ENCODE measurements at regions not wholly inside any gene's neighbourhood (a gene's known extent, or its start where the extent isn't known, plus 50 kb on each side); places are given as distances from the start of the nearest gene placed in this dataset.

DNA sequence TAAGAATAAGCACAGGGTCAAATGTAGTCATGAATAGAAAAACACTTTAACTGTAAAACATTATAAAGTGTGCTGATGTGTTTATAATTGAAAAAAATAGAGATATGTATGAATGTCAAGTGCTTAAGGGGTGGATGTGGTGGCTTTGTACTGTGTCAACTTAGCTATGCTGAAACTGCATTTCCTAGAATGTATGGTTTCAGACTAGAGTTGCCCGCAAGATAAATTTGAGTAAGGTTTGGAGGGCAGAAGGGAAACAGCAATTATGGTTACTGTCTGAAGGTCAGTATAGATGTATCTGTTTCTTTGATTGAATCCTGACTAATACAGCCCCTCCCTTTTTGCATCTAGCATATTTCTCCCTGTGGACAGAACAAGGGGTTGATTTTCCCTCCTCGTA lies 288.1 kb upstream of the MOCS1 start:
- TF ChIP-seq GATA3 (IDR thresholded peaks at IDR 0.05; ENCODE audit: low read depth, low read length) = no peak
- TF ChIP-seq GATA2 (IDR thresholded peaks at IDR 0.05; ENCODE audit: low read depth, low read length) = no peak

DNA sequence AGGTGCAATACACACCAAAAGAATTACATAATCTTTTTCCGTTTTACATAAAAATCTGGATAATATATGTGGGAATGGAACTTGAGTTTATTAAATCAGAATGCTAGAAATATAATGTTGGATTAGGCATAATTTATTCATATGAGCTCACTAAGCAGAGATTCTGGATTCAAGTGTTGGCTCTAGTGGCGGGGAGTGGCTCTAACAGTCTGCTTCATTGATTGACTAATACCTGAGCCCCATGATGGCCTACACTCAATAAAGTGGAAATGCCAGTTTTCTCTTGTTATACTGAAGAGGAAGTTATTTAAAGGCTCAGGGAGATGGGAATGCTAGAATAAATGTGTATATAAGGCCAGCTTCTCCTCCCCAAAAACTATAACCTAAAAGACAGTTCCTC lies 285.5 kb upstream of the MOCS1 start:
- TF ChIP-seq GATA3 (IDR thresholded peaks at IDR 0.05; ENCODE audit: low read depth, low read length) (no peak), GATA2 (IDR thresholded peaks at IDR 0.05; ENCODE audit: low read depth, low read length) (no peak)

DNA sequence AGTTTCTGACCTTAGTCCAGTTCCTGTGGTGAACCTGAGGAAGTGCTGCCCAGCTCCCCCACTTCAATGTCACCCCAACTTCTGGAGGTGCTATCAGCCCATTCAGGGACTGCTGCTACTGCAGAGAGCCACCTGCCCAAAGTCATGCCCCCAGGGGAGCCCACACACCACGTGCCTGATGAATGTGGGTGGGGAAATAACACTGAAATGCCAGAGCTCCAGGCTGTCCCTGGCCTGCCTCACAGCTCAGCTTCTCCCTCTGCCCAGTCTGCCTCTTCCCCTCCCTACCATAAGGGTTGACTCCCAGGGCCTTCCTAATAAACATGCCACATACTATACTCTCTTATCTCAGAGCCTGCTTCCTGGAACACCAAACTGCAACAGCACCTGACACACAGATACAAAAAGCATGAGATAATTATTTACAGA lies 276.4 kb upstream of the MOCS1 start:
- peak; percentile 65 for TF ChIP-seq GATA2 (IDR thresholded peaks at IDR 0.05; ENCODE audit: low read depth, low read length)
- no peak for TF ChIP-seq GATA3 (IDR thresholded peaks at IDR 0.05; ENCODE audit: low read depth, low read length)

DNA sequence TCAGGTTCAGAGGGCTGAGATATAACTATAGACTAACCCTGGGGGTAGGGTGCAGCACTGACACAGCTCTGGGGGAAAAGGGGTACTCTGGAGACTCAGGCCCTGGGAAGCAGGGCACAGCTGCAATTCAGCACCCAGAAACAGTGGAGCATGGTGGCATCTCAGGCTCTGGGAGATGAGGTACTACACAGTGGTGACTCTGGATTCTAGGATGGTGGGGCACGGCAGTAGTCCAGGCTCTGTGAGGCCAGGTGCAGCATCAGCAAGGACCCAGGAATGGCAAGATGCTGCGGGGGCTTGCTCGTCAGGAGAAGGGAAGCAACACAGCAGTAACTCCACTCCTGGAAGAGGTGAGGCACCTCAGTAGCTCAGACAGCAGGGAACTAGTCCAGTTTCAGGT lies 271.5 kb upstream of the MOCS1 start:
- no peak for TF ChIP-seq GATA3 (IDR thresholded peaks at IDR 0.05; ENCODE audit: low read depth, low read length)
- TF ChIP-seq GATA2 (IDR thresholded peaks at IDR 0.05; ENCODE audit: low read depth, low read length) = no peak

DNA sequence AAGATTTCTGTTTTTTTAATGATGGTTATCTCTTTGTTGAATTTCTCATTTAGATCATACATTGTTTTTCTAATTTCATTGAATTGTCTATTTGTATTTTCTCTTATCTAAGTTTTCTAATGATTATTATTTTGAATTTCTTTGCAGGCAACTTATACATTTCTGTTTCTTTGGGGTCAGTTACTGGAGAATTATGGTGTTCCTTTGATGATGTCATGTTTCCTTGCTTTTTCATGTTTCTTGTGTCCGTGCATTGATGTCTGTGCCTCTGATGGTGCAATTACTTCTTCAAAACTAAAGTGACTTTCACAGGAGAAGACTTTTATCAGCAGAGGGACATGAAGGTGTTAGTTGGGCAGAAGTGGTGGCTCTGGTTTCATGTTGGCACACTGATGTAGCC lies 270.7 kb upstream of the MOCS1 start:
- no peak for TF ChIP-seq GATA2 (IDR thresholded peaks at IDR 0.05; ENCODE audit: low read depth, low read length)
- no peak for TF ChIP-seq GATA3 (IDR thresholded peaks at IDR 0.05; ENCODE audit: low read depth, low read length)

DNA sequence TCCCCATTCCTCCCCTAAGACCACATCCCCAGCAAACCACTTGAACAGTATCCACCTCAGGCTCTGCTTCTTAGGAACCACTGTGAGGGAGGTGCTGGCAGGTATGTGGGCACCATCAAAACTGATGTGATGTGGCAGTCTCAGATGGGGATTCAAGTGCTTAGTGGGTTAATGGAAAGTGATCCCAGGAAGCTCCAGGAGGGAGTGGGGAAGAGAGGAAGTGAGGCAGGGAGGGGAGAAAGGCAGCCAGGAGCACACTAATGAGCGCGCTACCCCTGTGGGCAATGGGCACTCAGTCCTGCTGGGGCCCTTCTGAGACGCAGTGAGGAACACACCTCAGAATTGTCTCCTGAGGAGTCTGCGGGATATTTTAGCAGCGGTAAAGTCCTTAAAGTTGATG lies 263.1 kb upstream of the MOCS1 start:
- TF ChIP-seq GATA2 (IDR thresholded peaks at IDR 0.05; ENCODE audit: low read depth, low read length) = no peak
- no peak for TF ChIP-seq GATA3 (IDR thresholded peaks at IDR 0.05; ENCODE audit: low read depth, low read length)

DNA sequence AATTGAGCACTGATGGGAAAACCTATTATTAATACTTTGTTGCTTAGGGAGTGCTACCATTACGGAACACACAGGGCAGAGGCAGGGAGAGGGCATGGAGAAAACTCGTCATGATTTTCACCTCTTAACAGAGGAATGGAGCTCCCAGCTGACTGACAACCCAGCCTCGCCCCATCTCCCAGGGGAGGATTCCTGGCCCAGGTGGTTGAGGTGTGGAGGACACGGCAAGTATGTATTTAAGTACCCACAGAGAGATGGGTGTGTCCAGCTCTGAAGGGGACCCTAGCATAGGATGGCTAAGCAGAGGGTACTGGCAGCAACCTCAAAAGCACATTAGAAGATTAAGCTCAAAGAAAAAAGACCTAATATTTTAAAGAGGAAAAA lies 261.9 kb upstream of the MOCS1 start:
- TF ChIP-seq GATA3 (IDR thresholded peaks at IDR 0.05; ENCODE audit: low read depth, low read length) (no peak), GATA2 (IDR thresholded peaks at IDR 0.05; ENCODE audit: low read depth, low read length) (no peak)

DNA sequence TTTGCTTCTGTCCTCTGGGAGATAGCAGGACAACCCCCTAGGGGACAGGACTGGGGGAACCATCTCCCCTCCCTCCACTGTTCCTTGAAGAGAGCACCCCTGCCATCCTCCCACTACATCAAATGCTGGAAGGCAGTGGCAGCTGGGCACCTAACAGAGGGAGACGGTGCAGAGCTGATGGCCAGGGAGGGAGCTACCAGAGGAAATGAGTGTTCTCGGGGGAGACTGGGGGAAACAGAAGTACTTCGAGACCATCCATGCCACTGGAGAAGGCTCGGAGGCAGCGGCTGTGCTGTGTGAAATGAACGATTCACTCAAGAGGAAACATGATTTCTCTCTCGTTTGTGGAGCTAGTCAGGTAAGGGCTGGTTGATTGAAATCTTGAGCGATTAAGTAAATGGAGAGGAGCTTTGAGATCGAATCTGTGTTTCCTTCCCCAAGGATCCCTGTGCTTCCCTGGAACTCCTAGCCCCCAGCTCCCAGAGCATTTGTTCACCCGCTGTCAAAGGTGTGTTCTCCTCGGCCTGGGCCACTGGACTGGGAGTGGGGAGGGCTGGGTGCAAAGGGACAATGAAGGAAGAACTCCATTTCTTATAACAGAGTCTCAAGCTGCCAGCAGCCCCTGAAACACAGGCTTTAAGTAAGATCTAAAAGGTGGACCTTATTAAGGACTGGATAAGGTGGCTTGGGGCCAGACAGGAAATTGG lies 261.3 kb upstream of the MOCS1 start:
- TF ChIP-seq GATA3 (IDR thresholded peaks at IDR 0.05; ENCODE audit: low read depth, low read length) (no peak), GATA2 (IDR thresholded peaks at IDR 0.05; ENCODE audit: low read depth, low read length) (no peak)

DNA sequence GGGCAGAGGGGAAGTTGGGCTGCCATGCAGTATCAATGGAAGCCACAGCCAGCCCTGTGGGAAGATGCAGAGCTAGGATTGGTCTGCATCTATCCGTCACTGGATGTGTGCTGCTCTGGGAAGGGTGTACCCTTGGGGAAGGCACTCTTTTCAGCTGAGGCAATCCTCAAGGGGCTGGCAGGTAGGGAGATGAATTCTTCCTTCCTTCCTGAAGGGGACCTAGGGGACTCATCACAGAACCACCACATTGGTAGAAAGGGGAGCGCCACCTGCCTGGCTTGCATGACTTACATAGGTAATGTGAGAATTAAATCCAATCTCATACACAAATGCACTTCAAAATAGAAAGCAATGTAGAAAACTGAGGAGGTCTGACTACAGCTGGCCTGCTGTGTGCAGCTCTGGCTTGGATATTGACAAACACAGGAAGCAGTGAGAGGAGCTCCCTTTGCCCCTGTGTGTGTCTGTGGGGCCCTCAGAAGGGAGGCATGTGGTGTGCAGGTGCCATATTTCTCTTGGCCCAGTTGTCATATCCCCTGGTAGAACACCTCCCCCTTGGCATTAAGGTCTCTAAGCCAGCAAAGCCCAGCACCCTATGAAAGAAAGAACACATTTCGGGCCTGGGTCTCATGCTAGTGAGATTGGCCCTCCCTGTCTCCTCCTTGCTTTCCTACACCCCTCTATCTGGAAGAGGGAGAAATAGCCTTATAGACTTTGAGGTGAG lies 260.3 kb upstream of the MOCS1 start:
- TF ChIP-seq GATA2 (IDR thresholded peaks at IDR 0.05; ENCODE audit: low read depth, low read length) (no peak), GATA3 (IDR thresholded peaks at IDR 0.05; ENCODE audit: low read depth, low read length) (no peak)

DNA sequence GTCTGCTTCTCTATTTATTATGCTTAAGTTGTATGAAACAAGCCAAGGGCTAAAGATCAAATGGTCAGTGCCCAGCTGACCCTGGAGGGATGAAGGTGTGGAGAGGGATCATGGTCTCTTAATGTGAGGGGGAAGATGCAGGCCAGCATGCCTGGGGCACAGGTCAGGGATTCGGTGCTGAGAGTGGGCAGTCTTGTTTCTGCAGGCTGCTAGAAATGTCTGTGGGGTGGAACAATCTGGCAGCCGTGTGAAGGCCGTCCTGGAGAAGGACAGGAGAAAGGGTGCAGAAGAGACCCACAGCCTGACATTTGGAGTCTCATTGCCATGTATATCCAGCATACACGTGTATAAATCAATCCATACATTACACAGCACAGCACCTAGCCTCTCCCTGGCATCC lies 258.3 kb upstream of the MOCS1 start:
- TF ChIP-seq GATA3 (IDR thresholded peaks at IDR 0.05; ENCODE audit: low read depth, low read length) = no peak
- TF ChIP-seq GATA2 (IDR thresholded peaks at IDR 0.05; ENCODE audit: low read depth, low read length) = no peak

DNA sequence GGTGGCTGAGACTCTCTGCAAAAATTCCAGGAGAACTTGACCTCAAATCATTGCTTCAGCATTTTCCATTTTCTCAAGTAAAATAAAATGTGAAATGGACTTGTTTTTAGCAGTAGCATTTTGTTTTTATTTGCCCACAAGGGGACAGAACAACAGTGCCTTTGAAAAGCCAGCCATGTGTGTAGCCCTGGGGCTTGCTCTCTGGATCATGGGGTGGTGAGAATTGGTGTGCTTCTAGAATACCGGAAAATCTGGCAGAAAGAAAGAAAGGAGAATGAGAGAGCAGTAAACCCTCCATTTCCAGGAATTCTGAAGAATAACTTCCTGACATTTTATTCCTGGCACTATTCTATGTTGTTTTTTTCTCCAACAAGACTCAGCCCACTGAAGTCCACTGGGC lies 254.7 kb upstream of the MOCS1 start:
- TF ChIP-seq GATA3 (IDR thresholded peaks at IDR 0.05; ENCODE audit: low read depth, low read length) = no peak
- no peak for TF ChIP-seq GATA2 (IDR thresholded peaks at IDR 0.05; ENCODE audit: low read depth, low read length)

DNA sequence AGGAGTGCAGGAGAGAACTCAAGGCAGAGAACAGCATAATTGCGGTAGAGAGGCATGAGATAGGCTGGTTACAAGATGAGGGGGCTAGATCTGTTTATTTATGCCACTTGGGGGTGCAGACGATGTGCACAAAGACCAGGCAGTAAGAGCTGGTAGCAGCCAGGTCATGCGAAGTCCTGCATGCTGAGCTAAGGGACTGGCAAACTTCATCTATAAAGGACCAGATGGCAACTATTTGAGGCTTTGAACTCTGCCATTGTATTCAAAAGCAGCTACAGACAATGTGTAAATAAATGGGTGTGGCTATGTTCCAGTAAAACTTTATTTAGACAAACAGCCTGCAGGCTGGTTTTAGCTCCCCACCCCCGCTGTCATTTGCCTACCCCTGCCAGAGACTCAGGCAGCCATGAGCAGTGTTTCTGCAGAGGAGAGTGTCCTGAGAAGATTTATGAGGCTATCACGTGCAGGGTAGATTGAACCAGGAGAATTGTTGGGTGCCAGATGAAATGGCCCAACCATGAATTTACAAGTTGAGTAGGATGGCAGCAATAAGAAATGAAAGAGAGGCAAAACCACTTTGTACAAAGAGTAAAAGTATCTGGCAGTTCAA lies 253.4 kb upstream of the MOCS1 start:
- TF ChIP-seq GATA2 (IDR thresholded peaks at IDR 0.05; ENCODE audit: low read depth, low read length) (no peak), GATA3 (IDR thresholded peaks at IDR 0.05; ENCODE audit: low read depth, low read length) (no peak)

DNA sequence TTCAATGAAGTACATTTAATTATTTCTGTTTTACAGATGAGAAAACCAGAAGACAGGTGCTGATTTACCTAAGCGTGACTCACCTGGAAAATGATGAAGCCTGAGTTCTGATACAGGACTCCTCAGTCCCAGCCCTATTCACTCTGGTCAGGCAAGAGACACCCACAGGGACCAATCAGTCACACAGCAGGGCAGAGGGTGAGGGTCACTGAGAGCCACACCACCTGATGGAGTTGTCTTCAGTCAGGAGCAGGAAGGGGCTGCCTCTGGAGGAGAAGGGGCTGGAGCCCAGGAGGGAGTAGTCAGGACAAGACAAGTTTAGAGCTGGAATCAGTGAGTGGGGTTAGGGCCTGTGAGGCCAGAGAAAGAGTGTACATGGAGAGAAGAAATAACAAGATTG lies 251.2 kb upstream of the MOCS1 start:
- TF ChIP-seq GATA2 (IDR thresholded peaks at IDR 0.05; ENCODE audit: low read depth, low read length) (no peak), GATA3 (IDR thresholded peaks at IDR 0.05; ENCODE audit: low read depth, low read length) (no peak)

DNA sequence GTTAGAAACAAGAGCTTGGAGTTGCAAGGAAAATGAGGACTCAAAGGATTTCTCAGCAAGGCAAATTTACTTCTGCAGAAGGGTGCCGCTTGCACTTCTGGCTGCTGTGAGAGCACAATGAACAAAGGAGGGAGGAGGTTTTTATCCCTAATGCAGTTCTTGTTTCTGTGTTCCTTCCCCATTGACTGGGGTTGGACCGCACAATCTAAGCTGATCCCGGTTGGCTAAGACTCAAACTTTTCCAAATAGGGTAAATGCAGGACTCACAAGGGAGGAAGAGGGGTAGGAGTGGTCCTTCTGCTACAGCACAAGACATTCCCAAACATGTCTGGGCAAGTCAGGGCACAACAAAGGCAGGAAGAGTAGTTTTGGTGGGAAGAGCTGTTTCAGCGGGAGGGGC lies 249.6 kb upstream of the MOCS1 start:
- TF ChIP-seq GATA3 (IDR thresholded peaks at IDR 0.05; ENCODE audit: low read depth, low read length) (no peak), GATA2 (IDR thresholded peaks at IDR 0.05; ENCODE audit: low read depth, low read length) (no peak)

DNA sequence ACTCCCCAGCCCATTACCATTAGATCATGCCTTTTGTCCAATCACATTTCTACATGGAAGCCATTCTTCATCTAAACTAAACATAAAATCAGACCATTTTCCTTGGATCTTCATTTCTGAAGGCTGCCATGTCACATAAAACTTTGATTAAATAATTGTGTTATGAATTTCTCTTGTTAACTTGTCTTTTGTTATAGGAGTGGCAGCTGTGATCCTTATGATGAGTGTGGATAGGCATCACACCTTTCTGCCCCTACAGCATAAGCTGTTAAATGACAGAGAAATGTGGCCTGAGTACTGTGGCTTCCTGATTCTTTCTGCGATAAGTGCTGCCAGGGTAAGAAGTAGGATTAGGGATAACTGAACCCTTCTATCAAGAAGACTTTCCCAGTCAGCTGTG lies 247.1 kb upstream of the MOCS1 start:
- TF ChIP-seq GATA2 (IDR thresholded peaks at IDR 0.05; ENCODE audit: low read depth, low read length) (no peak), GATA3 (IDR thresholded peaks at IDR 0.05; ENCODE audit: low read depth, low read length) (no peak)

Data from SH-SY5Y (cell line).